ENCODE measurements at regions not wholly inside any gene's neighbourhood (a gene's known extent, or its start where the extent isn't known, plus 50 kb on each side); places are given as distances from the start of the nearest gene placed in this dataset.
A peak's percentile ranks its signal among the peaks of the same experiment; 100 is the strongest.
"Not testable (repeated sequence)": the region's sequence is repeated elsewhere in the genome, so short reads cannot be mapped to it uniquely, and the experiment has no call there.

- DNase-seq, result no peak
Observed at GRCh38 chr4:112776535-112776934, 139.6 kb downstream of the LARP7 start.

DNA sequence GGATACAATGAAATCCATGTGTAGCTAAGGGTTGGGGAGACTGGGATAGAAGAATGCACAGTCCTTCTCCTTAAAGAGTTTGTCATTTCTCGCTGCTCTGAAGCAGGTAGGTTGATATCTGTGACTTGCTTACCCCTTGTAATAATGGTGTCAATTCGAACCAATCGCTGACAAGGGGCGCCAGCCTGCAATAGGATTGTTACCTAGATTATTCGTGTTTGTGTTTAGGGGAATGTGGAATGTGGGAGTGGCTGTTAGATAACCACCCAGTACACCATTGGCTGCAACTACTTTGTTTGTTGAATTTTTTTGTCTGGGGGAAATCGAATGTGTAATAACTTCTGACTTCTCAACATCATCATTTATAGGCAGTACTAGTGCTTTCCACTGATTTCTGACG, 141.6 kb downstream of the LARP7 start:
- DNase-seq, result no peak

GRCh38 chr4:112793033-112793432, 156.1 kb downstream of the LARP7 start:
- no peak for DNase-seq

DNA sequence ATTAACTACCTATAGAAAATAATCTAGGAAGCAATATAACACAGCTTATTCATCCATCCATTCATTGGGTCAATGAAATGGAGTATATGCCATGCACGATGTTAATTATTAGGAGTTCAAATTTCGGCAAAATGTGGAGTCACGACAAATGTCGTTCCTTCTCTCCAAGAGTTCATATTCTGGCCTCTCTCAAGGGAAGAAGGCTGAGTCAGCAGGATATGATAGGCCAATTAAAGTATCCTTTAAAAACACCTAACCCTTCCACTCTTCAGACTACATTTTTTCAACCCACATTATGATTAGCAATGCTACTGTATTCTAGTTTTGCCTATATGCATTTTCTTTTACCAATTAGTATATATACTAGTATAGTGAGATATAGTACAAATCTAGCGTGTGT, 163.1 kb downstream of the LARP7 start:
- DNase-seq, result no peak

- no peak for DNase-seq
Observed at GRCh38 chr4:112801341-112801740, 164.4 kb downstream of the LARP7 start.

DNA sequence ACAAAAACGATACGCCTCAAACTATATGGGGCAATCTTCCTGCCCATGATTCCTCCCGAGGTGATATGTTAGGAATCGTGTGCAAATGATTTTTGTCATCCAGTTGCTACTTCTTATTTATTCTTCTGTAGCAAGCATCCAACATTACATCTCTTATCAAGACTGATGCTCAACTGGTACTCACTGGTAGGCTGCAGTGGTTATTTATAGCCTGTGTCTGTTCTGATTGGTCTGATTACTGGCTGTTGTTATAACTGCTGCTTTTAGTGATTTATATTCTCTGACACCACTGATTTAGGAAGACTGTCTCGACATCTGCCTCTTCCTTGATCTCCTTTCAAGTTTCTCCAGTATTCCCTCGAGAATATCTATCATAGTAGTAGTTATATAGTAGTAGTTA, 165.8 kb downstream of the LARP7 start:
- DNase-seq, result no peak

DNA sequence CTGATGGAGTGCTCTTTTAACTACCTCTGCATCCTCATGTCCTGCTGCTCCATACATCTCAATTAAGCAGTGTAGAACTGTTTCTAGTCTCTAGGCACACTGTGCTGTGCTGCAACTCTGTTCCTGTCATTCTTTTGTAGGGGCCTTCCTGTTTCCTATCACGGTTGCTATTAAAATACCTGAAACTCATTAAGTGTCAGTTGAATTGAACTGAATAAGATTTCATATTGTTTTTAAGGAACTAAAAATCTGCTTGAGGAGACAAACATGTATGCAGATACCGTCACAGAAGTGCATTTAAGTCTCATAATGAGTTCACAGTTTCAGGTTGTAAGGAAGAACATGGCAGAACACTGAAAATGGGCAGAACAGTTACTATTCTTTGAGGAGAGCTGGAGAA, 170.1 kb downstream of the LARP7 start:
- DNase-seq, result no peak

DNA sequence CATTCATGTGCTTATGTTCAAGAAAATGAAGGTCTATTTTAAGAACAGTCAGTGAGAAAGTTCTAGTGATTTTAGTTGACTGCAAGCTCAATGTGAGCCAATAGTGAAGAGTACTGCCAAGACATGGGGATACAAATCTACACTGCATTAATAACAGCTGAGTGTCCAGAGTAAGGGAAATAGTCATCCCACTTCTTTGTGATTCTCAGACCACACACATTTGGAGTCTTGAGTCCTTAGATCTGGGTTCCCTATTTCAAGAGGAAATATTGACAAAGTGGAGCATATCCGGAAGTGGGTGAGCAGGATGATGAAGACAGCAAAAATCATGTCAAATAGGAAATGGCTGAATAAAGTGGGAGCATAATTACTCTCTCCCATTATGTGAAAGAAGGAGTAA, 171.1 kb downstream of the LARP7 start:
- no peak for DNase-seq

GRCh38 chr4:112813790-112814189, 176.8 kb downstream of the LARP7 start:
- no peak for DNase-seq

- DNase-seq, result peak; percentile 83
Observed at GRCh38 chr4:112817933-112818593, 181.1 kb downstream of the LARP7 start.

DNA sequence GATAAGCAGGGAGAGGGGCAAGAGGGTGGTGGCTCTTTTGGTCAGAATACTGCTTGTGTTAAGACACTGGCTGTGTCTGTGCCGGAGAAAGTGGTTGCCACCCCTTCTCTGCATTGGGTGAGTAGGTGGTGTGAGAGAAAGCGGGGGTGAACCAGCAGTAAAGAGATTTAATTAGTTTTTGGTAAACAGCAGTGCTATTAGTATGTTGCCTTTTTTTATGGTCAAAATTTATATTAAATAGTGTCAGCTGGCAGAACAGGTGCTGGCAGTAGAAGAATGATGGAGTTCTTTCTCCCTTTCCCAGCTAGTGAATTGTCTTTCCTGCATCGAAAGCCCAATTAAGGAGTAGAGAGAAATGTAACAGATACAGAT, 181.6 kb downstream of the LARP7 start:
- DNase-seq, result no peak

DNA sequence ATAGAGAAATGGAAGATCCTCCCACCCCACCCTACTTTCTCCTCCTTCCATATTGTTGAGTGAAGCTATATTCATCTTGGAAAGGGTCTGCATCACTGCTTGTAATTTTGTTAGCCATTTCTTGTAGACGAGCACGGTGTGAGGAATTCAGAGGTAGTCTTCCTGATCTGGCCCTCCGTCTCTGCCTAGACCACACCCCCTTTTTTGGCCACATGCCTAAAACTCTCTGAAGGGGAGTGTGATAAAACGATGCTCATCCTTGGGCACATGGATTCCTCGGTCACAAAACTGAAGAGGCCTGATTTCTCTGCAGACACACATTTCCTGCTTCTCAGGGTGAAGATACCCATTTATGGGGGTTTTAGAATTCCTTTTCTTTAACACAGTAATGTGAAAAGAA, 182.8 kb downstream of the LARP7 start:
- no peak for DNase-seq

GRCh38 chr4:112823156-112823555, 186.2 kb downstream of the LARP7 start:
- DNase-seq, result no peak

- DNase-seq, result peak; percentile 84
Observed at GRCh38 chr4:112823606-112824005, 186.7 kb downstream of the LARP7 start.

DNA sequence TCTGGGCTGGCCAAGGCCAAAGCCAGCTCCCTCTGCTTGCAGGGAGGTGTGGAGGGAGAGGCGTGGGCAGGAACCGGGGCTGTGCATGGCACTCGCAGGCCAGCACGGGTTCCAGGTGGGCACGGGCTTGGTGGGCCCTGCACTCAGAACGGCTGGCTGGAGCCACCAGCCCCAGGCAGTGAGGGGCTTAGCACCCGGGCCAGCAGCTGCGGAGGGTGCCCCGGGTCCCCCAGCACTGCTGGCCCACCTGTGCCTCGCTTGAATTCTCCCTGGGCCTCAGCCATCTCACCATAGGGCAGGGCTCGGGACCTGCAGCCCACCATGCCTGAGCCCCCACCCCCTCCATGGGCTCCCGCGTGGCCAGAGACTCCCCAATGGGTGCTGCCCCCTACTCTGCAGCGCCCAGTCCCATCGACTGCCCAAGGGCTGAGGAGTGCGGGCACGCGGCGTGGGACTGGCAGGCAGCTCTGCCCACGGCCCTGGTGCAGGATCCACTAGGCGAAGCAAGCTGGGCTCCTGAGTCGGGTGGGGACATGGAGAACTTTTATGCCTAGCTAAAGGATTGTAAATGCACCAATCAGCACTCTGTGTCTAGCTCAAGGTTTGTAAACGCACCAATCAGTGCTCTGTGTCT, 193.9 kb downstream of the LARP7 start:
- DNase-seq, result no peak

- DNase-seq, result no peak
Observed at GRCh38 chr4:112832493-112832892, 195.6 kb downstream of the LARP7 start.

GRCh38 chr4:112836895-112837294, 200.0 kb downstream of the LARP7 start:
- DNase-seq, result no peak

GRCh38 chr4:112838015-112838414, 201.1 kb downstream of the LARP7 start:
- not testable (repeated sequence) for DNase-seq

GRCh38 chr4:112840061-112840460, 203.1 kb downstream of the LARP7 start:
- no peak for DNase-seq

DNA sequence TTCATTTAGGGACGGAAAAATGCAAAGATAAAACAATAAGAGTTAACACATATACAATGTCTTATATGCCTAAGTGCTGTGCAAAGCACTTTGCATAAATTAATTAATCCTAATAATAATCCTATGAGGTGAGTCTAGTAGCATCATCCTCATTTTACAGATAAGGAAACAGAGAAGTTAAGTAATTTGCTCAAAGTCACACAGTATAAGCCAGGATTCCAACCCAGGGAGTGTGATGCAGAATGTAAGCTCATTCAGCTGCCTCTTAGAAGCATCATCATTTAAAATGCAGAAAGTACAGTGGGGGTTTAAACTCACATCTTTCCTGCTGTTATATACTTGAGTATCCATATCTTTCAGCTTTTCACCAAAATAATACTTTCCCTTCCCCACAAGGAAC, 203.7 kb downstream of the LARP7 start:
- no peak for DNase-seq

- no peak for DNase-seq
Observed at GRCh38 chr4:112842513-112842912, 205.6 kb downstream of the LARP7 start.

DNA sequence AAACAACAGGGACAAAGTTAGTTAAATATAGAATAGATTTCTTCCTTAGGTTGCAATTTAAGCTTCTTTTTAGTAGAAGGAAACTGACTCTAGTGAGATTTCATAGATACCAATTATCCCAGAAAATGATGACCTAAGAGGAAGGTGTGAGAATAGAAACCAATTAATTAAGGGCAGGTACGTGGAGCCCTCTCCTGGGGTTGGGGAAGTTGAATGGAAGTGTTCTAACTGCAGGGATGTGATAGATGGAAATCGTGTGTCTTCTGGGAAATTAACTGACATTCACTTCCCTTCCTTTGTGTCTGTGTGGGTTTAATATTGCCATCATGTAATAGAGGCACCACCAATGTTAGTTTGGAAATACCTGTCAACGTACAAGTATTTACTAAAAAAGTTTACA, 204.1 kb upstream of the ANK2 start:
- no peak for DNase-seq

GRCh38 chr4:112847045-112847444, 202.4 kb upstream of the ANK2 start:
- no peak for DNase-seq

GRCh38 chr4:112847781-112848180, 201.7 kb upstream of the ANK2 start:
- DNase-seq, result no peak

DNA sequence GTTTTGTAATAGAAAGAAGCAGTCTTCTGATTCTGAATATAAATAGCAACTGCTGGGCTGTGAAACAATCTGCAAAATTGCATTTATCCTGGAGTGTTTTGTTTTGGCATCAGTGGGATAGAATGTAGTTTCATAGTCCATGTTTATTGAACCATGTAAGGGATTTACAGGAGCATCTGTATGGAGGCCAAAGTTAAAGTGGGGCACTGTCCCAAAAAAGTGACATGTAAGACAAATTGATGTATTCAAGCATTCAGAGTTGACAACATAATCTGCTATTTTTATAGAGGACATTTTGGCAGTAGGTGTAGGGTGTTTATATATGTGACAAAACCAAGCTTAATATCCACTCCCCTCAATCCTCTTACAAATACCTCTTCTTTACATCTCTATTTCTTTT, 200.5 kb upstream of the ANK2 start:
- DNase-seq, result peak; percentile 97

All from NCI-H446 treated with DMSO at 0.1 percent for 48 hours (cell line).